AG10803 (cell line): ENCODE measurements at regions not wholly inside any gene's neighbourhood (a gene's known extent, or its start where the extent isn't known, plus 50 kb on each side); places are given as distances from the start of the nearest gene placed in this dataset.

ENCODE experiments used
- DNase-seq: peaks from one replicate; pipeline ENCODE4 v3.0.0; 2010; ENCODE audit warnings: low read depth
- H3K4me3 ChIP-seq: 2 replicates; pipeline ENCODE4 v1.5.1; 2011; ENCODE audit warnings: mild to moderate bottlenecking, low read length, control low read depth
- CTCF ChIP-seq: conservative IDR thresholded peaks from 2 replicates; pipeline ENCODE4 v1.5.1; 2011; ENCODE audit warnings: mild to moderate bottlenecking, low read length, control low read depth, inconsistent platforms

- no peak for TF ChIP-seq CTCF
- no peak overlapping the region for H3K4me3 ChIP-seq
- DNase-seq: peak; percentile 15
These were observed 494.8 kb downstream of the CMPK2 start for GRCh38 chr2:6370753-6371551.

- H3K4me3 ChIP-seq: no peak overlapping the region
- TF ChIP-seq CTCF: no peak
- peak; percentile 87 for DNase-seq
These were observed 493.3 kb downstream of the CMPK2 start for GRCh38 chr2:6372317-6372901.

GRCh38 chr2:6381326-6381725 lies 484.4 kb downstream of the CMPK2 start:
- no peak for DNase-seq
- no peak overlapping the region for H3K4me3 ChIP-seq
- TF ChIP-seq CTCF: no peak

GRCh38 chr2:6384341-6384740 lies 481.4 kb downstream of the CMPK2 start:
- no peak overlapping the region for H3K4me3 ChIP-seq
- no peak for TF ChIP-seq CTCF
- no peak for DNase-seq

GRCh38 chr2:6392354-6392753 lies 473.4 kb downstream of the CMPK2 start:
- no peak for TF ChIP-seq CTCF
- no peak for DNase-seq
- H3K4me3 ChIP-seq: no peak overlapping the region

GRCh38 chr2:6392966-6393365 lies 472.7 kb downstream of the CMPK2 start:
- no peak for TF ChIP-seq CTCF
- DNase-seq: peak; percentile 12
- no peak overlapping the region for H3K4me3 ChIP-seq

GRCh38 chr2:6393819-6394218 lies 471.9 kb downstream of the CMPK2 start:
- no peak for TF ChIP-seq CTCF
- H3K4me3 ChIP-seq: no peak overlapping the region
- DNase-seq: no peak
